Neural progenitor cell (in vitro differentiated cells): ENCODE measurements at regions not wholly inside any gene's neighbourhood (a gene's known extent, or its start where the extent isn't known, plus 50 kb on each side); places are given as distances from the start of the nearest gene placed in this dataset.

ENCODE experiments used
- DNase-seq: peaks from one replicate; pipeline ENCODE4 v3.0.0-alpha.2; 2016; ENCODE audit warnings: low spot score
- H2AFZ ChIP-seq: fragments of 200-600 bp; sonication (generic); replicated peaks from 2 replicates; pipeline ENCODE4 v1.6.1; 2016; ENCODE audit warnings: antibody characterized with exemption
- H3F3A ChIP-seq: fragments of 200-600 bp; sonication (generic); 2 replicates; pipeline ENCODE4 v1.6.1; 2016; ENCODE audit warnings: antibody characterized with exemption, low read depth
- H3K27ac ChIP-seq: fragments of 200-600 bp; sonication (generic); 2 replicates; pipeline ENCODE4 v1.5.1; 2016; ENCODE audit warnings: mild to moderate bottlenecking
- H3K27me3 ChIP-seq: fragments of 200-600 bp; sonication (generic); 2 replicates; pipeline ENCODE4 v1.6.1; 2016; ENCODE audit warnings: mild to moderate bottlenecking, moderate library complexity
- H3K36me3 ChIP-seq: fragments of 200-600 bp; sonication (generic); 2 replicates; pipeline ENCODE4 v1.5.1; 2016
- H3K4me1 ChIP-seq: fragments of 200-600 bp; sonication (generic); 2 replicates; pipeline ENCODE4 v1.6.1; 2016; ENCODE audit warnings: mixed run types
- H3K4me2 ChIP-seq: fragments of 200-600 bp; sonication (generic); 2 replicates; pipeline ENCODE4 v1.6.1; 2016
- H3K4me3 ChIP-seq: fragments of 200-600 bp; sonication (generic); 2 replicates; pipeline ENCODE4 v1.5.1; 2016
- H3K79me2 ChIP-seq: fragments of 200-600 bp; sonication (generic); 2 replicates; pipeline ENCODE4 v1.6.1; 2016; ENCODE audit warnings: low read depth
- H3K9ac ChIP-seq: fragments of 200-600 bp; sonication (generic); 2 replicates; pipeline ENCODE4 v1.6.1; 2016
- H3K9me3 ChIP-seq: fragments of 200-600 bp; sonication (generic); 2 replicates; pipeline ENCODE4 v1.5.1; 2016; ENCODE audit warnings: low read depth
- H4K20me1 ChIP-seq: fragments of 200-600 bp; sonication (generic); 2 replicates; pipeline ENCODE4 v1.6.1; 2016; ENCODE audit warnings: low read depth
- H3K27ac Mint-ChIP-seq: 3 replicates; pipeline ENCODE4 v1.8.0; 2021; ENCODE audit warnings: mixed read lengths
- H3K27me3 Mint-ChIP-seq: 2 replicates; pipeline ENCODE4 v1.8.0; 2022; ENCODE audit warnings: low read depth, mild to moderate bottlenecking, inconsistent platforms, moderate library complexity, mixed read lengths; ENCODE audit not compliant: insufficient read depth
- H3K36me3 Mint-ChIP-seq: 3 replicates; pipeline ENCODE4 v1.8.0; 2021; ENCODE audit warnings: mixed read lengths
- H3K4me1 Mint-ChIP-seq: 3 replicates; pipeline ENCODE4 v1.8.0; 2021; ENCODE audit warnings: mixed read lengths
- H3K4me3 Mint-ChIP-seq: 3 replicates; pipeline ENCODE4 v1.8.0; 2021; ENCODE audit warnings: mild to moderate bottlenecking, moderate library complexity, mixed read lengths
- H3K9me3 Mint-ChIP-seq: 3 replicates; pipeline ENCODE4 v1.8.0; 2020; ENCODE audit warnings: mixed read lengths
- EZH2 ChIP-seq: fragments of 200-600 bp; sonication (generic); IDR thresholded peaks from 2 replicates; pipeline ENCODE4 v1.6.1; 2017; ENCODE audit warnings: antibody characterized with exemption, mild to moderate bottlenecking, moderate library complexity
- EZH2phosphoT487 ChIP-seq: fragments of 200-600 bp; sonication (generic); IDR thresholded peaks from 2 replicates; pipeline ENCODE4 v1.6.1; 2017; ENCODE audit warnings: antibody characterized with exemption
- TF ChIP-seq, protein P1 (sequence below): fragments of 200-600 bp; sonication (generic); IDR thresholded peaks from 2 replicates; pipeline ENCODE4 v1.5.1; 2017; ENCODE audit warnings: antibody characterized with exemption, mild to moderate bottlenecking

DNA sequence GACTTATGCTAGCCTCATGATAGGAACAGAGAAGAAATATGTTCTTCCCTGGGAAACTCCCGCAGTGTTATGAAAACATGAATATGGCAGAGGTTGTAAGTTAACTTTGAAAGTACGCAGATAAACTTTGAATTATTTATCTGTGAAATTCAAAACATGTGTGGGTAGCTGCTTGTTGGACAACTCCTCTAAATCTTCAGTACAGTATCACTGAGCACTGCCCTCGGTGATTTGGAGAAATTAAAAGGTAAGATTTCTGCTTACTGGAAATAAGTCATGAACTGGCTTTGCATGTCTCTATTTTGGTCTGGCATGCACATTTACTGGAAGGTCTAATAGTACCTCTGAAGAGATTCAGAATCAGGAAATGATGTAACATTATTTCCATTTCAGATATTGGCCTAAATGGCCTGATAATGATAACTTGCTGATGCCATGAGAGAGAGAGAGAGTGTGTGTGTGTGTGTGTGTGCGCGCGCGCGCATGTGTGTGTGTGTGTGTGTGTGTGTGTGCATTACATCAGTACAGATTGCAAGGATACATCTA, 1441.9 kb upstream of the FLRT2 start:
- no peak for DNase-seq
- no peaks in the 10 kb centered on the region for H3K36me3 Mint-ChIP-seq
- H3K36me3 ChIP-seq = no peaks in the 10 kb centered on the region
- no peak overlapping the region for H3K4me3 ChIP-seq
- peaks cover 5% of the 10 kb centered on the region for H3K9me3 Mint-ChIP-seq
- H3K27me3 Mint-ChIP-seq = peaks cover 3% of the 10 kb centered on the region
- no peaks in the 10 kb centered on the region for H3K27me3 ChIP-seq
- H3K27ac ChIP-seq = no peak overlapping the region
- no peaks in the 10 kb centered on the region for H3F3A ChIP-seq
- H2AFZ ChIP-seq = no peak overlapping the region
- no peak for TF ChIP-seq EZH2phosphoT487
- TF ChIP-seq, protein P1, sequence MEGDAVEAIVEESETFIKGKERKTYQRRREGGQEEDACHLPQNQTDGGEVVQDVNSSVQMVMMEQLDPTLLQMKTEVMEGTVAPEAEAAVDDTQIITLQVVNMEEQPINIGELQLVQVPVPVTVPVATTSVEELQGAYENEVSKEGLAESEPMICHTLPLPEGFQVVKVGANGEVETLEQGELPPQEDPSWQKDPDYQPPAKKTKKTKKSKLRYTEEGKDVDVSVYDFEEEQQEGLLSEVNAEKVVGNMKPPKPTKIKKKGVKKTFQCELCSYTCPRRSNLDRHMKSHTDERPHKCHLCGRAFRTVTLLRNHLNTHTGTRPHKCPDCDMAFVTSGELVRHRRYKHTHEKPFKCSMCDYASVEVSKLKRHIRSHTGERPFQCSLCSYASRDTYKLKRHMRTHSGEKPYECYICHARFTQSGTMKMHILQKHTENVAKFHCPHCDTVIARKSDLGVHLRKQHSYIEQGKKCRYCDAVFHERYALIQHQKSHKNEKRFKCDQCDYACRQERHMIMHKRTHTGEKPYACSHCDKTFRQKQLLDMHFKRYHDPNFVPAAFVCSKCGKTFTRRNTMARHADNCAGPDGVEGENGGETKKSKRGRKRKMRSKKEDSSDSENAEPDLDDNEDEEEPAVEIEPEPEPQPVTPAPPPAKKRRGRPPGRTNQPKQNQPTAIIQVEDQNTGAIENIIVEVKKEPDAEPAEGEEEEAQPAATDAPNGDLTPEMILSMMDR = no peak
- no peak for TF ChIP-seq EZH2
- no peaks in the 10 kb centered on the region for H3K79me2 ChIP-seq
- peaks cover 3% of the 10 kb centered on the region for H3K9me3 ChIP-seq
- H3K4me3 Mint-ChIP-seq = no peak overlapping the region
- no peaks in the 10 kb centered on the region for H3K4me1 ChIP-seq
- H3K9ac ChIP-seq = no peak overlapping the region
- H4K20me1 ChIP-seq = no peaks in the 10 kb centered on the region
- H3K4me2 ChIP-seq = no peak overlapping the region
- no peaks in the 10 kb centered on the region for H3K4me1 Mint-ChIP-seq
- H3K27ac Mint-ChIP-seq = no peak overlapping the region

DNA sequence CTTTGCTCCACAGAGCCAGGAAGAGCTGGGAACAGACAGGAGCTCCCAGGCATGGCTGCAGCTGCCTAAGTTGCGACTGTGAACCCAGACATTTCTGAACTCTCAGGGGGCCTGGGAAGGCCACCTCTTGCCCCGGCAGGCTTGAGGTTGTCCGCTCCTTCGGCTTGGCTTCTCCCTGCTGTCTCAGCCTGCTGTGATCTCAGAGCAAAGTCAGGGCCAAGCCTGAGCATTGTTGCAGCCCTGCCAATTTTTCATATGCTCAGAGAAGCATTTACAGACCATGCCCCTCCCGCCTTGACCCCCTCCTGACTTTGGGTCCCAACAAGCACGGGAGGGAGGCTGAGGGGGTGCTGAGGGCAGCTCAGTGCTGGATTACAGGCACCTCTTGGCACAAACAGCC, 1439.1 kb upstream of the FLRT2 start:
- no peak overlapping the region for H3K27ac ChIP-seq
- Mint-ChIP-seq H3K36me3 (no peaks in the 10 kb centered on the region), H3K27ac (no peak overlapping the region), H3K4me1 (no peaks in the 10 kb centered on the region), H3K27me3 (no peaks in the 10 kb centered on the region), H3K4me3 (no peak overlapping the region), H3K9me3 (no peaks in the 10 kb centered on the region)
- H3K4me2 ChIP-seq = no peak overlapping the region
- no peak overlapping the region for H3K4me3 ChIP-seq
- H3K9me3 ChIP-seq = peaks cover under 1% of the 10 kb centered on the region
- TF ChIP-seq EZH2 (no peak), EZH2phosphoT487 (no peak)
- TF ChIP-seq, protein P1 = no peak
- H3F3A ChIP-seq = no peaks in the 10 kb centered on the region
- no peaks in the 10 kb centered on the region for H3K27me3 ChIP-seq
- no peaks in the 10 kb centered on the region for H3K4me1 ChIP-seq
- no peaks in the 10 kb centered on the region for H3K36me3 ChIP-seq
- H3K9ac ChIP-seq = no peak overlapping the region
- H4K20me1 ChIP-seq = no peaks in the 10 kb centered on the region
- no peaks in the 10 kb centered on the region for H3K79me2 ChIP-seq
- H2AFZ ChIP-seq = peak overlapping the region; percentile 34
- DNase-seq = no peak

DNA sequence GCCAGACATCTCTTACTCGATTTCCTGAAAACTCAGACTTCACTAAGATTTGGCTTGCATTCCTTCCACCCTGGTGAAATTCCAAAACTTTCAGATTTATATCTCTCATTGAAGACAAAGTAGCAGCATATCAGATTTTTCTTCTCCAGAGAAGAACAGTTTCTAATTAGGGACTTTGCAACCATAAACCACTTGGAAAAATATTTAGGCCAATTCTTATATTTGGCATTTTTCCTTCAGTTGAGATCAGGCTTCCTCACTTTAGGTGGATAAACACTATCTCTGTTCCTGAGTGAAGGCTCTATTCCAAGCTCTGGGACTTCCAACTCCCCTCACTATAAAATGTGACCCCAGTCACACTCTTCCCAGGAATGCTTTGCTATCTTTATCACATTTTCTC, 1434.3 kb upstream of the FLRT2 start:
- Histone ChIP-seq H3K9ac (no peak overlapping the region), H3K4me2 (no peak overlapping the region), H3K27ac (no peak overlapping the region), H3K4me3 (no peak overlapping the region), H3K79me2 (no peaks in the 10 kb centered on the region), H3K36me3 (no peaks in the 10 kb centered on the region), H3K4me1 (no peaks in the 10 kb centered on the region), H4K20me1 (no peaks in the 10 kb centered on the region), H2AFZ (no peak overlapping the region), H3K27me3 (no peaks in the 10 kb centered on the region), H3K9me3 (no peaks in the 10 kb centered on the region), H3F3A (no peaks in the 10 kb centered on the region)
- TF ChIP-seq EZH2 (no peak), EZH2phosphoT487 (no peak)
- TF ChIP-seq, protein P1 = no peak
- Mint-ChIP-seq H3K36me3 (no peaks in the 10 kb centered on the region), H3K9me3 (peaks cover 15% of the 10 kb centered on the region), H3K4me3 (no peak overlapping the region), H3K27ac (no peak overlapping the region), H3K4me1 (no peaks in the 10 kb centered on the region), H3K27me3 (no peaks in the 10 kb centered on the region)
- no peak for DNase-seq
